ENCODE measurements at regions not wholly inside any gene's neighbourhood (a gene's known extent, or its start where the extent isn't known, plus 50 kb on each side); places are given as distances from the start of the nearest gene placed in this dataset.
A peak's percentile ranks its signal among the peaks of the same experiment; 100 is the strongest.

- Histone ChIP-seq H3K27ac (no peak overlapping the region), H3K79me2 (ENCODE audit: insufficient read depth) (no peaks in the 10 kb centered on the region), H3K4me3 (no peak overlapping the region), H3K27me3 (replicated peaks; ENCODE audit: insufficient read depth) (no peaks in the 10 kb centered on the region), H3K9ac (no peak overlapping the region), H3F3A (ENCODE audit: insufficient read depth) (no peaks in the 10 kb centered on the region), H3K4me1 (ENCODE audit: insufficient read depth) (peaks cover 6% of the 10 kb centered on the region), H3K9me3 (ENCODE audit: low read depth) (no peaks in the 10 kb centered on the region), H3K4me2 (ENCODE audit: unreplicated experiment) (no peak overlapping the region), H4K20me1 (ENCODE audit: insufficient read depth) (no peaks in the 10 kb centered on the region), H2AFZ (no peak overlapping the region), H3K36me3 (ENCODE audit: low read depth) (no peaks in the 10 kb centered on the region), H3K9me2 (ENCODE audit: insufficient read depth) (no peaks in the 10 kb centered on the region)
- in situ Hi-C loops (cut with MboI), result no loop called here
- no peak for DNase-seq
- TF ChIP-seq EZH2phosphoT487 (IDR thresholded peaks at IDR 0.05; ENCODE audit: insufficient read depth, low read depth) (no peak), EZH2 (IDR thresholded peaks at IDR 0.05; ENCODE audit: insufficient read depth, poor library complexity, severe bottlenecking) (no peak)
- 47 to 50% methylated on average over 4 of the region's 4 CpGs for WGBS, 2 experiments (ENCODE audit: low coverage in 1 of 2, low lambda C conversion rate in 2 of 2, missing lambda C conversion rate in 2 of 2)
Observed at GRCh38 chr5:42015254-42015653, 90.2 kb downstream of the FBXO4 start.

DNA sequence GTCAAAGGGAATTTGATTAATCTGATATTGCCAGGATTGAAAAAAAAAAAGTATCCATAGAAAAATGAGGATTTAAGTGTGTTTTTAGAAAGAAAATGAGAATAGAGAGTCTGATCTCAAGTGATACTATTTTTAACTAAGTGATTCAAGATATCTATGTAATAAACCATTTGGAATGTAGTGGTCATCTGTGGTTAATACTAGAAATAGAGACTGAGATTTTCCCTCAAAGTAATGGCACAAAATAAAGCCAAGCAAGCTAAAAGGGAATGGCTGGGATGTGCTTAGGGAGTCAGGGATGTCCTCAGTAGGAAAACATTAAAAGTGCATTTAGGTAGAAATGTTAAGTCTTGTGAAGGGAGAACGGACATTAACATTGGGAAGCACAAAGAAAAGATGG lies 90.6 kb downstream of the FBXO4 start:
- 70 to 86% methylated on average over 1 of the region's 1 CpG for WGBS, 2 experiments (ENCODE audit: low coverage in 1 of 2, low lambda C conversion rate in 2 of 2, missing lambda C conversion rate in 2 of 2)
- H4K20me1 ChIP-seq (ENCODE audit: insufficient read depth), result no peaks in the 10 kb centered on the region
- no peaks in the 10 kb centered on the region for H3K9me2 ChIP-seq (ENCODE audit: insufficient read depth)
- H3K9me3 ChIP-seq (ENCODE audit: low read depth), result no peaks in the 10 kb centered on the region
- no peaks in the 10 kb centered on the region for H3K27me3 ChIP-seq (replicated peaks; ENCODE audit: insufficient read depth)
- H3K4me1 ChIP-seq (ENCODE audit: insufficient read depth), result peaks cover 9% of the 10 kb centered on the region
- no peak overlapping the region for H3K27ac ChIP-seq
- H2AFZ ChIP-seq, result no peak overlapping the region
- H3K79me2 ChIP-seq (ENCODE audit: insufficient read depth), result no peaks in the 10 kb centered on the region
- no peak for TF ChIP-seq EZH2 (IDR thresholded peaks at IDR 0.05; ENCODE audit: insufficient read depth, poor library complexity, severe bottlenecking)
- no peak for TF ChIP-seq EZH2phosphoT487 (IDR thresholded peaks at IDR 0.05; ENCODE audit: insufficient read depth, low read depth)
- H3K9ac ChIP-seq, result no peak overlapping the region
- no peak overlapping the region for H3K4me3 ChIP-seq
- in situ Hi-C loops (cut with MboI), result no loop called here
- no peak overlapping the region for H3K4me2 ChIP-seq (ENCODE audit: unreplicated experiment)
- DNase-seq, result peak; percentile 46
- no peaks in the 10 kb centered on the region for H3F3A ChIP-seq (ENCODE audit: insufficient read depth)
- H3K36me3 ChIP-seq (ENCODE audit: low read depth), result no peaks in the 10 kb centered on the region

DNA sequence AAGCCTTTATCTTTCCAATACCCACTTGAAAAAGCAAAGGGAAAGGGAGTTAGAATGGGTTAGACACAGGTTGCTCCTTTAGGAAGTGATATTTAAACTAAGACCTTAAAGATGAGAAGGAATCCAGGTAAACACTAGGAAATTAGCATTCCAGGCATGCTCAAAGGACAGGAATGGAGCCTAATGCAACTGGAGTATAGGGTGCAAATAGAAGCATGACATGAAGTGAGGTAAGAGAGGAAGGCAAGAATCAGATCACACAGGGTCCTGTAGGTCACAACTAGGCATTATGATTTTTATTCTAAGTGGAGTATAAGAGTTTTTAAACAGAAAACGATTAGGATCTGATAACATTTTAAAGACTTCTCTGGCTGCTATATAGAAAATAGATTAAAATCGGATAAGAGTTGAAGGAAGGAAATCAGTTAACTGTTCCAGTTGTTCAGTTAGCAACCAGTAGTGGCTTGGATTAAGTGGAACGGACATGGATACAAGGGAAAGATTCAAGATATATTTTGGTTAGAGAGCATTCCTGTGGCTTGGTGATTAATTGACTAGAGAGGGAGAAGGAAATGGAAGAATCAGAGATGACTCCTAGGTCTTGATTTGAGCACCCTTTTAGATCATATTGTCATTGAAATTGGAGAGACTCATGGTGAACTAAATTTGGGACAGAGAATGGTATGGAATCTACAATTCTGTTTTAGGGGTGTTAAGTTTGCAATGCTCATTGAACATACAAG lies 95.9 kb downstream of the FBXO4 start:
- no peaks in the 10 kb centered on the region for H3K79me2 ChIP-seq (ENCODE audit: insufficient read depth)
- H3K27ac ChIP-seq, result no peak overlapping the region
- no peak overlapping the region for H3K4me2 ChIP-seq (ENCODE audit: unreplicated experiment)
- H3K4me1 ChIP-seq (ENCODE audit: insufficient read depth), result peaks cover 7% of the 10 kb centered on the region
- no peaks in the 10 kb centered on the region for H3K9me3 ChIP-seq (ENCODE audit: low read depth)
- no peaks in the 10 kb centered on the region for H3K27me3 ChIP-seq (replicated peaks; ENCODE audit: insufficient read depth)
- TF ChIP-seq EZH2 (IDR thresholded peaks at IDR 0.05; ENCODE audit: insufficient read depth, poor library complexity, severe bottlenecking) (no peak), EZH2phosphoT487 (IDR thresholded peaks at IDR 0.05; ENCODE audit: insufficient read depth, low read depth) (no peak)
- WGBS, 2 experiments (ENCODE audit: low coverage in 1 of 2, low lambda C conversion rate in 2 of 2, missing lambda C conversion rate in 2 of 2), result 44 to 47% methylated on average over 3 of the region's 3 CpGs
- H3K9me2 ChIP-seq (ENCODE audit: insufficient read depth), result no peaks in the 10 kb centered on the region
- DNase-seq, result peak; percentile 47
- no peaks in the 10 kb centered on the region for H3F3A ChIP-seq (ENCODE audit: insufficient read depth)
- no peak overlapping the region for H3K4me3 ChIP-seq
- H3K9ac ChIP-seq, result no peak overlapping the region
- H2AFZ ChIP-seq, result no peak overlapping the region
- H4K20me1 ChIP-seq (ENCODE audit: insufficient read depth), result no peaks in the 10 kb centered on the region
- in situ Hi-C loops (cut with MboI), result no loop called here
- H3K36me3 ChIP-seq (ENCODE audit: low read depth), result no peaks in the 10 kb centered on the region

DNA sequence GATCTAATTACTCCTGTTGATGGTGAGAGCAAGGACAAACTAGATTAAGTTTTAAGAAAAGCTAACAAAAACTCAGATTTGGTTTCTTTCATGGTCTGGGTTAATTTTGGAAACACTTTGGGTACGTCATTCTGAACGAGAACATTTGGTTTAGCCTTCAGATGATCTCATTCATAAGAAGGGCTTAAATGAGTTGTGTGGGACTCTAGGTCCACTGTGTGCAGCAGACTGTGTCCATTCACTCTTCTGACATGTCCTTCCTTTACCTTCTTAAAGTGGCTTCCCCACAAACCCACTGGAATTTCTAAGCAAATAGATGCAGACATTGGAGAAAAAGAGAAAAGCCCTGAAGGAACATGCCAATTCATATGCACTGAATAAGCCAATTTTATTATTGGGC lies 96.8 kb downstream of the FBXO4 start:
- Histone ChIP-seq H3K27me3 (replicated peaks; ENCODE audit: insufficient read depth) (no peaks in the 10 kb centered on the region), H4K20me1 (ENCODE audit: insufficient read depth) (no peaks in the 10 kb centered on the region), H3K4me1 (ENCODE audit: insufficient read depth) (peaks cover 7% of the 10 kb centered on the region), H3K9ac (no peak overlapping the region), H3K9me2 (ENCODE audit: insufficient read depth) (no peaks in the 10 kb centered on the region), H3K27ac (no peak overlapping the region), H3F3A (ENCODE audit: insufficient read depth) (no peaks in the 10 kb centered on the region), H3K36me3 (ENCODE audit: low read depth) (no peaks in the 10 kb centered on the region), H3K9me3 (ENCODE audit: low read depth) (no peaks in the 10 kb centered on the region), H2AFZ (no peak overlapping the region), H3K4me3 (no peak overlapping the region), H3K4me2 (ENCODE audit: unreplicated experiment) (no peak overlapping the region), H3K79me2 (ENCODE audit: insufficient read depth) (no peaks in the 10 kb centered on the region)
- no peak for DNase-seq
- TF ChIP-seq EZH2 (IDR thresholded peaks at IDR 0.05; ENCODE audit: insufficient read depth, poor library complexity, severe bottlenecking), result no peak
- no peak for TF ChIP-seq EZH2phosphoT487 (IDR thresholded peaks at IDR 0.05; ENCODE audit: insufficient read depth, low read depth)
- 6 to 8% methylated on average over 2 of the region's 2 CpGs for WGBS, 2 experiments (ENCODE audit: low coverage in 1 of 2, low lambda C conversion rate in 2 of 2, missing lambda C conversion rate in 2 of 2)
- in situ Hi-C loops (cut with MboI), result no loop called here

Data from GM23248 (cell line).